ENCODE measurements at regions not wholly inside any gene's neighbourhood (a gene's known extent, or its start where the extent isn't known, plus 50 kb on each side); places are given as distances from the start of the nearest gene placed in this dataset.
"Not testable (repeated sequence)": the region's sequence is repeated elsewhere in the genome, so short reads cannot be mapped to it uniquely, and the experiment has no call there.

GRCh38 chrX:42378857-42379256 is 399.1 kb downstream of the PPP1R2C start:
- Mint-ChIP-seq H3K36me3 (no peaks in the 10 kb centered on the region), H3K9me3 (no peaks in the 10 kb centered on the region), H3K4me3 (no peak overlapping the region), H3K27ac (no peak overlapping the region), H3K27me3 (ENCODE audit: insufficient read depth, low read depth) (no peaks in the 10 kb centered on the region), H3K4me1 (peaks cover 13% of the 10 kb centered on the region)
- DNase-seq (ENCODE audit: low spot score), result no peak
- no peak overlapping the region for H3K9ac ChIP-seq
- no peaks in the 10 kb centered on the region for H3K36me3 ChIP-seq
- H3K27me3 ChIP-seq, result no peaks in the 10 kb centered on the region
- no peak for TF ChIP-seq CTCF (IDR thresholded peaks at IDR 0.05)
- TF ChIP-seq EZH2 (IDR thresholded peaks at IDR 0.05), result no peak
- no peak for TF ChIP-seq EZH2phosphoT487 (IDR thresholded peaks at IDR 0.05)
- no peaks in the 10 kb centered on the region for H3K79me2 ChIP-seq (ENCODE audit: low read depth)
- no peak overlapping the region for H2AFZ ChIP-seq (replicated peaks)
- H3K9me3 ChIP-seq (ENCODE audit: low read depth), result no peaks in the 10 kb centered on the region
- H3K4me2 ChIP-seq, result no peak overlapping the region
- no peak overlapping the region for H3K4me3 ChIP-seq
- peaks cover 9% of the 10 kb centered on the region for H3F3A ChIP-seq (ENCODE audit: low read depth)
- H3K27ac ChIP-seq, result no peak overlapping the region
- H3K4me1 ChIP-seq, result peaks cover 25% of the 10 kb centered on the region
- no peaks in the 10 kb centered on the region for H4K20me1 ChIP-seq (ENCODE audit: low read depth)

- no peak overlapping the region for H3K4me3 ChIP-seq
- no peak for DNase-seq (ENCODE audit: low spot score)
- no peaks in the 10 kb centered on the region for H3K4me1 Mint-ChIP-seq
- no peaks in the 10 kb centered on the region for H3K9me3 Mint-ChIP-seq
- no peaks in the 10 kb centered on the region for H4K20me1 ChIP-seq (ENCODE audit: low read depth)
- no peaks in the 10 kb centered on the region for H3K36me3 ChIP-seq
- no peak overlapping the region for H2AFZ ChIP-seq (replicated peaks)
- H3F3A ChIP-seq (ENCODE audit: low read depth), result no peaks in the 10 kb centered on the region
- no peaks in the 10 kb centered on the region for H3K79me2 ChIP-seq (ENCODE audit: low read depth)
- H3K27me3 Mint-ChIP-seq (ENCODE audit: insufficient read depth, low read depth), result peaks cover 2% of the 10 kb centered on the region
- H3K27ac Mint-ChIP-seq, result no peak overlapping the region
- no peak overlapping the region for H3K4me3 Mint-ChIP-seq
- TF ChIP-seq CTCF (IDR thresholded peaks at IDR 0.05) (no peak), EZH2 (IDR thresholded peaks at IDR 0.05) (no peak), EZH2phosphoT487 (IDR thresholded peaks at IDR 0.05) (no peak)
- H3K9me3 ChIP-seq (ENCODE audit: low read depth), result no peaks in the 10 kb centered on the region
- no peak overlapping the region for H3K9ac ChIP-seq
- no peak overlapping the region for H3K4me2 ChIP-seq
- no peaks in the 10 kb centered on the region for H3K27me3 ChIP-seq
- H3K4me1 ChIP-seq, result no peaks in the 10 kb centered on the region
- H3K27ac ChIP-seq, result no peak overlapping the region
- no peaks in the 10 kb centered on the region for H3K36me3 Mint-ChIP-seq
These were observed 402.9 kb downstream of the PPP1R2C start for GRCh38 chrX:42375086-42375485.

DNA sequence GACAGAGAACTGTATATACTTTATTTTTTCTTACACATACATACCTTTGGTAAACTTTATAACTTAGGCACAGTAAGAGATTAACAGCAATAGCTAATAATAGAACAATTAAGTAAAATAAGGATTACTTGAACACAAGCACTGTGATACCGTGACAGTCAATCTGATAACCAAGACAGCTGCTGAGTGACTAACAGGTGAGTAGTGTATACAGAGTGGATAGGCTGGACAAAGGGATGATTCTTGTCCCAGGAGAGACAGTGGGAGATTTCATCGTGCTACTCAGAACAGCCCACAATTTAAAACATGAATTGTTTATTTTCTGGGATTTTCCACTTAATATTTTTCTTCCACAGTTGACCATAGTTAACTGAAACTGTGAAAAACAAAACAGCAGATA is 411.8 kb downstream of the PPP1R2C start:
- no peaks in the 10 kb centered on the region for H3K4me1 Mint-ChIP-seq
- H3K4me3 ChIP-seq, result no peak overlapping the region
- H3K9me3 ChIP-seq (ENCODE audit: low read depth), result no peaks in the 10 kb centered on the region
- DNase-seq (ENCODE audit: low spot score), result no peak
- H3K27ac Mint-ChIP-seq, result no peak overlapping the region
- no peaks in the 10 kb centered on the region for H3F3A ChIP-seq (ENCODE audit: low read depth)
- no peak overlapping the region for H2AFZ ChIP-seq (replicated peaks)
- H3K4me2 ChIP-seq, result no peak overlapping the region
- TF ChIP-seq CTCF (IDR thresholded peaks at IDR 0.05) (no peak), EZH2 (IDR thresholded peaks at IDR 0.05) (no peak), EZH2phosphoT487 (IDR thresholded peaks at IDR 0.05) (no peak)
- no peaks in the 10 kb centered on the region for H3K9me3 Mint-ChIP-seq
- H3K36me3 ChIP-seq, result no peaks in the 10 kb centered on the region
- H3K27me3 ChIP-seq, result no peaks in the 10 kb centered on the region
- H3K79me2 ChIP-seq (ENCODE audit: low read depth), result no peaks in the 10 kb centered on the region
- peaks cover 4% of the 10 kb centered on the region for H3K4me1 ChIP-seq
- no peaks in the 10 kb centered on the region for H3K27me3 Mint-ChIP-seq (ENCODE audit: insufficient read depth, low read depth)
- no peaks in the 10 kb centered on the region for H4K20me1 ChIP-seq (ENCODE audit: low read depth)
- H3K9ac ChIP-seq, result no peak overlapping the region
- no peak overlapping the region for H3K27ac ChIP-seq
- no peak overlapping the region for H3K4me3 Mint-ChIP-seq
- no peaks in the 10 kb centered on the region for H3K36me3 Mint-ChIP-seq

DNA sequence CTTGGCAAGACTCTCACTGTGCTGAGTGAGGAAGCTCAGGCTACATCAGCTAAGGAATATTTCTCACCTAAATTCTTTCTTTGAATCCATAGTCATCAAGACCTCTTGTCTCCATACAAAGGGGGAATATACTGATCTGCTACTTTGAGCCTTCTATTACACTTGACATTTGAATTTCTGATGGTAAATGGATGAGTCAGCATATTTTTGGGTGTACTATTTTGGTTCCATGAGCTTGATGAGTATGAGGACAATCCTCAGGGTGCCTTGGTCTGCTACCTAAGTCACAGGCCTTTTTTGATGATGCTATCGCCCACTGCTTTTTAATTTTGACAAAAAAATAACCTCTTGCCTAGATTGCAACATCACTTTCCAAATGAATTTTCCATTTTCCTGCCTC is 415.7 kb downstream of the PPP1R2C start:
- no peaks in the 10 kb centered on the region for H3K9me3 ChIP-seq (ENCODE audit: low read depth)
- H3K27ac ChIP-seq, result no peak overlapping the region
- H3K36me3 Mint-ChIP-seq, result no peaks in the 10 kb centered on the region
- H3K27me3 Mint-ChIP-seq (ENCODE audit: insufficient read depth, low read depth), result no peaks in the 10 kb centered on the region
- no peaks in the 10 kb centered on the region for H3K27me3 ChIP-seq
- no peak overlapping the region for H3K4me3 Mint-ChIP-seq
- DNase-seq (ENCODE audit: low spot score), result no peak
- no peaks in the 10 kb centered on the region for H3F3A ChIP-seq (ENCODE audit: low read depth)
- TF ChIP-seq EZH2 (IDR thresholded peaks at IDR 0.05) (no peak), CTCF (IDR thresholded peaks at IDR 0.05) (no peak), EZH2phosphoT487 (IDR thresholded peaks at IDR 0.05) (no peak)
- no peaks in the 10 kb centered on the region for H3K9me3 Mint-ChIP-seq
- H3K79me2 ChIP-seq (ENCODE audit: low read depth), result no peaks in the 10 kb centered on the region
- H3K9ac ChIP-seq, result no peak overlapping the region
- no peaks in the 10 kb centered on the region for H3K4me1 ChIP-seq
- no peak overlapping the region for H2AFZ ChIP-seq (replicated peaks)
- H3K4me3 ChIP-seq, result no peak overlapping the region
- no peaks in the 10 kb centered on the region for H4K20me1 ChIP-seq (ENCODE audit: low read depth)
- no peaks in the 10 kb centered on the region for H3K4me1 Mint-ChIP-seq
- H3K36me3 ChIP-seq, result no peaks in the 10 kb centered on the region
- no peak overlapping the region for H3K4me2 ChIP-seq
- no peak overlapping the region for H3K27ac Mint-ChIP-seq

DNA sequence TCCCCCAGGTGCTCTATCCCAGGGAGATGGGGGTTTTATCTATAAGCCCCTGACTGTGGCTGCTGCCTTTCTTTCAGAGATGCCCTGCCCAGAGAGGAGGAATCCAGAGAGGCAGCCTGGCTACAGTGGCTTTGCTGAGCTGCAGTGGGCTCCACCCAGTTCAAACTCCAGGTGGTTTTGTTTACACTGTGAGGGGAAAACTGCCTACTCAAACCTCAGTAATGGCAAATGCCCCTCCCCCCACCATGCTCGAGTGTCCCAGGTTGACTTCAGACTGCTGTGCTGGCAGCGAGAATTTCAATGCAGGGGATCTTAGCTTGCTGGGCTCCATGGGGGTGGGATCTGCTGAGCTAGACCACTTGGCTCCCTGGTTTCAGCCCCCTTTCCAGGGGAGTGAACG is 419.6 kb upstream of the CASK start:
- not testable (repeated sequence) for H3K36me3 Mint-ChIP-seq; H3K9me3 Mint-ChIP-seq; H3K36me3 ChIP-seq; H3K27me3 ChIP-seq; H3K4me2 ChIP-seq; H4K20me1 ChIP-seq (ENCODE audit: low read depth); H3K79me2 ChIP-seq (ENCODE audit: low read depth); H3K4me3 ChIP-seq; H3K4me3 Mint-ChIP-seq; H2AFZ ChIP-seq (replicated peaks); H3K4me1 ChIP-seq; H3K27ac Mint-ChIP-seq; H3F3A ChIP-seq (ENCODE audit: low read depth); H3K27ac ChIP-seq; H3K27me3 Mint-ChIP-seq (ENCODE audit: insufficient read depth, low read depth); H3K9me3 ChIP-seq (ENCODE audit: low read depth); H3K9ac ChIP-seq; H3K4me1 Mint-ChIP-seq; DNase-seq (ENCODE audit: low spot score)
